HEK293T (cell line): ENCODE measurements at regions not wholly inside any gene's neighbourhood (a gene's known extent, or its start where the extent isn't known, plus 50 kb on each side); places are given as distances from the start of the nearest gene placed in this dataset.

ENCODE experiments used
- BHLHE40 ChIP-seq: fragments of 450-650 bp; IDR thresholded peaks from 2 replicates; pipeline ENCODE4 v1.6.1; 2016; ENCODE audit warnings: mild to moderate bottlenecking, moderate library complexity, borderline replicate concordance
- CTBP1 ChIP-seq: fragments of 450-650 bp; IDR thresholded peaks from 2 replicates; pipeline ENCODE4 v1.6.1; 2016; ENCODE audit warnings: borderline replicate concordance
- ELF4 ChIP-seq: fragments of 450-650 bp; IDR thresholded peaks from 2 replicates; pipeline ENCODE4 v1.6.1; 2017; ENCODE audit warnings: antibody characterized with exemption
- FOXM1 ChIP-seq: fragments of 450-650 bp; IDR thresholded peaks from 2 replicates; pipeline ENCODE4 v1.6.1; 2017; ENCODE audit warnings: mild to moderate bottlenecking, borderline replicate concordance
- HDGF ChIP-seq: fragments of 450-650 bp; IDR thresholded peaks from 2 replicates; pipeline ENCODE4 v1.6.1; 2017; ENCODE audit warnings: antibody characterized with exemption, borderline replicate concordance
- NFRKB ChIP-seq: fragments of 450-650 bp; IDR thresholded peaks from 2 replicates; pipeline ENCODE4 v1.6.1; 2016; ENCODE audit warnings: mild to moderate bottlenecking, moderate library complexity
- SUZ12 ChIP-seq: fragments of 450-650 bp; IDR thresholded peaks from 2 replicates; pipeline ENCODE4 v1.6.1; 2016; ENCODE audit warnings: mild to moderate bottlenecking
- ZNF384 ChIP-seq: fragments of 450-650 bp; IDR thresholded peaks from 2 replicates; pipeline ENCODE4 v1.6.1; 2016

- no peak for TF ChIP-seq SUZ12
- TF ChIP-seq FOXM1: no peak
- no peak for TF ChIP-seq HDGF
- TF ChIP-seq BHLHE40: no peak
- no peak for TF ChIP-seq ELF4
- TF ChIP-seq CTBP1: no peak
- TF ChIP-seq ZNF384: no peak
- TF ChIP-seq NFRKB: no peak
Measured at GRCh38 chr2:198900141-198900540, 557.6 kb downstream of the SATB2 start.
